GM12865 (cell line): ENCODE measurements at regions not wholly inside any gene's neighbourhood (a gene's known extent, or its start where the extent isn't known, plus 50 kb on each side); places are given as distances from the start of the nearest gene placed in this dataset.

Source experiments
- DNase-seq: peaks from one replicate; pipeline ENCODE4 v3.0.0; 2010; ENCODE audit warnings: low read depth
- H3K4me3 ChIP-seq: 2 replicates; pipeline ENCODE4 v1.5.1; 2011; ENCODE audit warnings: mild to moderate bottlenecking, low read depth, low read length, control low read depth
- CTCF ChIP-seq: IDR thresholded peaks from 2 replicates; pipeline ENCODE4 v1.5.1; 2011; ENCODE audit warnings: low read length, control low read depth, low read depth, inconsistent platforms; ENCODE audit not compliant: insufficient read depth; ENCODE audit errors: missing control alignments

- no peak for DNase-seq
- no peak overlapping the region for H3K4me3 ChIP-seq
- no peak for TF ChIP-seq CTCF
These were observed 91.5 kb upstream of the FAM47A start for GRCh38 chrX:34223574-34223973.

- no peak overlapping the region for H3K4me3 ChIP-seq
- DNase-seq = no peak
- no peak for TF ChIP-seq CTCF
These were observed 85.9 kb upstream of the FAM47A start for GRCh38 chrX:34218063-34218462.

- DNase-seq = no peak
- no peak for TF ChIP-seq CTCF
- no peak overlapping the region for H3K4me3 ChIP-seq
These were observed 65.8 kb upstream of the FAM47A start for GRCh38 chrX:34197946-34198345.
